ENCODE measurements at regions not wholly inside any gene's neighbourhood (a gene's known extent, or its start where the extent isn't known, plus 50 kb on each side); places are given as distances from the start of the nearest gene placed in this dataset.

GRCh38 chr4:160836431-160836830, 1327.4 kb downstream of the FSTL5 start:
- no peak for DNase-seq (ENCODE audit: low spot score)

- DNase-seq (ENCODE audit: low spot score): no peak
These were observed 1317.7 kb downstream of the FSTL5 start for GRCh38 chr4:160846121-160846520.

GRCh38 chr4:160847228-160847627, 1316.6 kb downstream of the FSTL5 start:
- no peak for DNase-seq (ENCODE audit: low spot score)

GRCh38 chr4:160848489-160848888, 1315.3 kb downstream of the FSTL5 start:
- no peak for DNase-seq (ENCODE audit: low spot score)

GRCh38 chr4:160848901-160849760, 1314.7 kb downstream of the FSTL5 start:
- no peak for DNase-seq (ENCODE audit: low spot score)

GRCh38 chr4:160864253-160864652, 1299.5 kb downstream of the FSTL5 start:
- DNase-seq (ENCODE audit: low spot score): no peak

- no peak for DNase-seq (ENCODE audit: low spot score)
These were observed 1293.9 kb downstream of the FSTL5 start for GRCh38 chr4:160869899-160870298.

GRCh38 chr4:160872491-160872890, 1291.3 kb downstream of the FSTL5 start:
- no peak for DNase-seq (ENCODE audit: low spot score)

GRCh38 chr4:160877087-160877790, 1286.6 kb downstream of the FSTL5 start:
- no peak for DNase-seq (ENCODE audit: low spot score)

GRCh38 chr4:160880180-160880579, 1283.6 kb downstream of the FSTL5 start:
- no peak for DNase-seq (ENCODE audit: low spot score)

- no peak for DNase-seq (ENCODE audit: low spot score)
These were observed 1276.1 kb downstream of the FSTL5 start for GRCh38 chr4:160887668-160888067.

- DNase-seq (ENCODE audit: low spot score): no peak
These were observed 1269.7 kb downstream of the FSTL5 start for GRCh38 chr4:160894128-160894527.

- DNase-seq (ENCODE audit: low spot score): no peak
These were observed 1269.0 kb downstream of the FSTL5 start for GRCh38 chr4:160894809-160895208.

- DNase-seq (ENCODE audit: low spot score): no peak
These were observed 1236.5 kb downstream of the FSTL5 start for GRCh38 chr4:160927311-160927710.

GRCh38 chr4:160928482-160928881, 1235.3 kb downstream of the FSTL5 start:
- no peak for DNase-seq (ENCODE audit: low spot score)

- no peak for DNase-seq (ENCODE audit: low spot score)
These were observed 1216.1 kb downstream of the FSTL5 start for GRCh38 chr4:160947653-160948052.

GRCh38 chr4:160956875-160957274, 1206.9 kb downstream of the FSTL5 start:
- DNase-seq (ENCODE audit: low spot score): no peak

GRCh38 chr4:160969925-160970324, 1193.9 kb downstream of the FSTL5 start:
- no peak for DNase-seq (ENCODE audit: low spot score)

GRCh38 chr4:160980091-160980490, 1183.7 kb downstream of the FSTL5 start:
- DNase-seq (ENCODE audit: low spot score): no peak

GRCh38 chr4:160981083-160981482, 1182.7 kb downstream of the FSTL5 start:
- no peak for DNase-seq (ENCODE audit: low spot score)

GRCh38 chr4:160983035-160983434, 1180.8 kb downstream of the FSTL5 start:
- DNase-seq (ENCODE audit: low spot score): no peak

GRCh38 chr4:161002386-161002785, 1161.4 kb downstream of the FSTL5 start:
- DNase-seq (ENCODE audit: low spot score): no peak

GRCh38 chr4:161003418-161004057, 1160.3 kb downstream of the FSTL5 start:
- no peak for DNase-seq (ENCODE audit: low spot score)
